ENCODE measurements at regions not wholly inside any gene's neighbourhood (a gene's known extent, or its start where the extent isn't known, plus 50 kb on each side); places are given as distances from the start of the nearest gene placed in this dataset.

GRCh38 chr2:42953216-42953615 is 160.8 kb upstream of the HAAO start:
- H3K27ac ChIP-seq = no peak overlapping the region
- no peak for TF ChIP-seq CTCF (conservative IDR thresholded peaks at IDR 0.05)
- TF ChIP-seq ZFX (IDR thresholded peaks at IDR 0.05) = no peak

GRCh38 chr2:42951263-42951938 is 159.0 kb upstream of the HAAO start:
- no peak overlapping the region for H3K27ac ChIP-seq
- no peak for TF ChIP-seq ZFX (IDR thresholded peaks at IDR 0.05)
- TF ChIP-seq CTCF (conservative IDR thresholded peaks at IDR 0.05) = no peak

- no peak overlapping the region for H3K27ac ChIP-seq
- TF ChIP-seq CTCF (conservative IDR thresholded peaks at IDR 0.05) (no peak), ZFX (IDR thresholded peaks at IDR 0.05) (no peak)
Measured at GRCh38 chr2:42949125-42949524, 156.7 kb upstream of the HAAO start.

GRCh38 chr2:42947809-42948600 is 155.6 kb upstream of the HAAO start:
- H3K27ac ChIP-seq = no peak overlapping the region

GRCh38 chr2:42944779-42945415 is 152.5 kb upstream of the HAAO start:
- TF ChIP-seq ZFX (IDR thresholded peaks at IDR 0.05) = no peak
- no peak for TF ChIP-seq CTCF (conservative IDR thresholded peaks at IDR 0.05)
- no peak overlapping the region for H3K27ac ChIP-seq

More at GRCh38 chr2:42947809-42948600, 155.6 kb upstream of the HAAO start:
- TF ChIP-seq CTCF (conservative IDR thresholded peaks at IDR 0.05) (no peak), ZFX (IDR thresholded peaks at IDR 0.05) (no peak)

GRCh38 chr2:42942990-42943493 is 150.7 kb upstream of the HAAO start:
- no peak overlapping the region for H3K27ac ChIP-seq
- TF ChIP-seq ZFX (IDR thresholded peaks at IDR 0.05) (no peak), CTCF (conservative IDR thresholded peaks at IDR 0.05) (no peak)
